ENCODE measurements at regions not wholly inside any gene's neighbourhood (a gene's known extent, or its start where the extent isn't known, plus 50 kb on each side); places are given as distances from the start of the nearest gene placed in this dataset.

- no peak for TF ChIP-seq TAF1 (IDR thresholded peaks at IDR 0.05; ENCODE audit: borderline replicate concordance, insufficient read depth, low read length)
- TF ChIP-seq POLR2AphosphoS5 (IDR thresholded peaks at IDR 0.05; ENCODE audit: low read depth, low read length) = no peak
- TF ChIP-seq SIN3A (IDR thresholded peaks at IDR 0.05; ENCODE audit: borderline replicate concordance, insufficient read depth, low read length) = no peak
- no peak for TF ChIP-seq REST (IDR thresholded peaks at IDR 0.05; ENCODE audit: insufficient read depth in 1 of 2, low read depth in 2 of 2, low read length in 2 of 2)
- TF ChIP-seq FOXP2 (optimal IDR thresholded peaks at IDR 0.05; ENCODE audit: borderline replicate concordance, extremely low read depth, extremely low read length, insufficient read depth) = no peak
These were observed 401.1 kb upstream of the TRPC7 start for GRCh38 chr5:136766456-136766855.

- no peak for TF ChIP-seq FOXP2 (optimal IDR thresholded peaks at IDR 0.05; ENCODE audit: borderline replicate concordance, extremely low read depth, extremely low read length, insufficient read depth)
- no peak for TF ChIP-seq TAF1 (IDR thresholded peaks at IDR 0.05; ENCODE audit: borderline replicate concordance, insufficient read depth, low read length)
These were observed 399.3 kb upstream of the TRPC7 start for GRCh38 chr5:136764601-136765000.

GRCh38 chr5:136763548-136763947, 398.2 kb upstream of the TRPC7 start:
- no peak for TF ChIP-seq POLR2AphosphoS5 (IDR thresholded peaks at IDR 0.05; ENCODE audit: low read depth, low read length)
- no peak for TF ChIP-seq SIN3A (IDR thresholded peaks at IDR 0.05; ENCODE audit: borderline replicate concordance, insufficient read depth, low read length)
- no peak for TF ChIP-seq TAF1 (IDR thresholded peaks at IDR 0.05; ENCODE audit: borderline replicate concordance, insufficient read depth, low read length)
- no peak for TF ChIP-seq FOXP2 (optimal IDR thresholded peaks at IDR 0.05; ENCODE audit: borderline replicate concordance, extremely low read depth, extremely low read length, insufficient read depth)
- TF ChIP-seq REST (IDR thresholded peaks at IDR 0.05; ENCODE audit: insufficient read depth in 1 of 2, low read depth in 2 of 2, low read length in 2 of 2) = peak in 1 of 2 experiments; percentile 75; a peak in 2 of 4 replicates

- TF ChIP-seq POLR2AphosphoS5 (IDR thresholded peaks at IDR 0.05; ENCODE audit: low read depth, low read length) (no peak), TAF1 (IDR thresholded peaks at IDR 0.05; ENCODE audit: borderline replicate concordance, insufficient read depth, low read length) (no peak)
These were observed 388.9 kb upstream of the TRPC7 start for GRCh38 chr5:136754216-136754615.

- TF ChIP-seq SIN3A (IDR thresholded peaks at IDR 0.05; ENCODE audit: borderline replicate concordance, insufficient read depth, low read length) = no peak
- TF ChIP-seq POLR2AphosphoS5 (IDR thresholded peaks at IDR 0.05; ENCODE audit: low read depth, low read length) = no peak
- TF ChIP-seq REST (IDR thresholded peaks at IDR 0.05; ENCODE audit: insufficient read depth in 1 of 2, low read depth in 2 of 2, low read length in 2 of 2) = no peak
- no peak for TF ChIP-seq TAF1 (IDR thresholded peaks at IDR 0.05; ENCODE audit: borderline replicate concordance, insufficient read depth, low read length)
- no peak for TF ChIP-seq FOXP2 (optimal IDR thresholded peaks at IDR 0.05; ENCODE audit: borderline replicate concordance, extremely low read depth, extremely low read length, insufficient read depth)
These were observed 385.0 kb upstream of the TRPC7 start for GRCh38 chr5:136750224-136750862.

- no peak for TF ChIP-seq SIN3A (IDR thresholded peaks at IDR 0.05; ENCODE audit: borderline replicate concordance, insufficient read depth, low read length)
- TF ChIP-seq TAF1 (IDR thresholded peaks at IDR 0.05; ENCODE audit: borderline replicate concordance, insufficient read depth, low read length) = no peak
- no peak for TF ChIP-seq FOXP2 (optimal IDR thresholded peaks at IDR 0.05; ENCODE audit: borderline replicate concordance, extremely low read depth, extremely low read length, insufficient read depth)
- TF ChIP-seq REST (IDR thresholded peaks at IDR 0.05; ENCODE audit: insufficient read depth in 1 of 2, low read depth in 2 of 2, low read length in 2 of 2) = no peak
- TF ChIP-seq POLR2AphosphoS5 (IDR thresholded peaks at IDR 0.05; ENCODE audit: low read depth, low read length) = no peak
These were observed 383.7 kb upstream of the TRPC7 start for GRCh38 chr5:136749016-136749415.
